Sigmoid colon (tissue), 4 donors: ENCODE measurements at regions not wholly inside any gene's neighbourhood (a gene's known extent, or its start where the extent isn't known, plus 50 kb on each side); places are given as distances from the start of the nearest gene placed in this dataset.

Experiments used
- EP300 ChIP-seq, 4 donors: sonication (generic); formaldehyde crosslinking; IDR thresholded peaks; one replicate each; pipeline ENCODE4 v1.6.1; 2017; ENCODE audit warnings: antibody characterized with exemption in 4 of 4
- POLR2A ChIP-seq, 2 donors: fragments of 450-650 bp; IDR thresholded peaks; one replicate each; pipeline ENCODE4 v1.6.1; 2016; ENCODE audit warnings: antibody characterized with exemption in 2 of 2, mild to moderate bottlenecking in 2 of 2, moderate library complexity in 2 of 2
- POLR2AphosphoS5 ChIP-seq, 4 donors: sonication (generic); formaldehyde crosslinking; IDR thresholded peaks; one replicate each; pipeline ENCODE4 v1.6.1; 2017; ENCODE audit warnings: antibody characterized with exemption in 4 of 4
- TF ChIP-seq, protein P1 (sequence below), 4 experiments: fragments of 450-650 bp in 3 of 4; fragments of 200-600 bp in 1 of 4; IDR thresholded peaks; one replicate each; pipeline ENCODE4 v1.5.1; 2016 to 2019; ENCODE audit warnings: antibody characterized with exemption in 4 of 4, mild to moderate bottlenecking in 3 of 4, moderate library complexity in 2 of 4

GRCh38 chr9:17927616-17928015 lies 348.8 kb downstream of the SH3GL2 start:
- TF ChIP-seq, protein P1, sequence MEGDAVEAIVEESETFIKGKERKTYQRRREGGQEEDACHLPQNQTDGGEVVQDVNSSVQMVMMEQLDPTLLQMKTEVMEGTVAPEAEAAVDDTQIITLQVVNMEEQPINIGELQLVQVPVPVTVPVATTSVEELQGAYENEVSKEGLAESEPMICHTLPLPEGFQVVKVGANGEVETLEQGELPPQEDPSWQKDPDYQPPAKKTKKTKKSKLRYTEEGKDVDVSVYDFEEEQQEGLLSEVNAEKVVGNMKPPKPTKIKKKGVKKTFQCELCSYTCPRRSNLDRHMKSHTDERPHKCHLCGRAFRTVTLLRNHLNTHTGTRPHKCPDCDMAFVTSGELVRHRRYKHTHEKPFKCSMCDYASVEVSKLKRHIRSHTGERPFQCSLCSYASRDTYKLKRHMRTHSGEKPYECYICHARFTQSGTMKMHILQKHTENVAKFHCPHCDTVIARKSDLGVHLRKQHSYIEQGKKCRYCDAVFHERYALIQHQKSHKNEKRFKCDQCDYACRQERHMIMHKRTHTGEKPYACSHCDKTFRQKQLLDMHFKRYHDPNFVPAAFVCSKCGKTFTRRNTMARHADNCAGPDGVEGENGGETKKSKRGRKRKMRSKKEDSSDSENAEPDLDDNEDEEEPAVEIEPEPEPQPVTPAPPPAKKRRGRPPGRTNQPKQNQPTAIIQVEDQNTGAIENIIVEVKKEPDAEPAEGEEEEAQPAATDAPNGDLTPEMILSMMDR (IDR thresholded peaks at IDR 0.05): no peak
- TF ChIP-seq EP300 (IDR thresholded peaks at IDR 0.05): no peak
- no peak for TF ChIP-seq POLR2AphosphoS5 (IDR thresholded peaks at IDR 0.05)
- TF ChIP-seq POLR2A (IDR thresholded peaks at IDR 0.05): no peak
